ENCODE measurements at regions not wholly inside any gene's neighbourhood (a gene's known extent, or its start where the extent isn't known, plus 50 kb on each side); places are given as distances from the start of the nearest gene placed in this dataset.

GRCh38 chr9:75658301-75658905 is 232.1 kb upstream of the PCSK5 start:
- TF ChIP-seq CTCF (conservative IDR thresholded peaks at IDR 0.05 in 1 of 2, IDR thresholded peaks at IDR 0.05 in 1 of 2; ENCODE audit: extremely low read depth in 1 of 2, insufficient read depth in 1 of 2, low read depth in 1 of 2, low read length in 2 of 2) (no peak), EZH2 (IDR thresholded peaks at IDR 0.05; ENCODE audit: borderline replicate concordance, low read length) (no peak)
